Left cardiac atrium (tissue), 4 donors: ENCODE measurements at regions not wholly inside any gene's neighbourhood (a gene's known extent, or its start where the extent isn't known, plus 50 kb on each side); places are given as distances from the start of the nearest gene placed in this dataset.

Experiments
- ATAC-seq, 2 donors: fragments of 200-7000 bp; cut with Tn5 transposase; one replicate each; pipeline ENCODE4 v1.9.1; 2020; ENCODE audit warnings: mild to moderate bottlenecking in 2 of 2, moderate library complexity in 2 of 2
- DNase-seq: peaks from one replicate; pipeline ENCODE4 v3.0.0-alpha.2; 2020
- intact Hi-C, 2 donors: fragments of 100-400 bp; cut with DNase I; formaldehyde crosslinking; loops; one replicate each; pipeline versions ENCODE4 v1.14.1 to v1.15.1; 2022 to 2023
- donor health status: DM: no; HTN: yes; CAD: no.
- donor health status: DM: no; HTN: yes; CAD: no; lungs with severe emphysema.
- donor health status: DM: yes; HTN: yes; CAD: no.
- donor health status: Dilated cardiomyopathy.

GRCh38 chrX:39903343-39903742 is 194.4 kb downstream of the BCOR start:
- intact Hi-C loops = loop anchor here in 1 of 2 donors (10.0 kb wide), 1 partner anchor 79 kb away; no protein-coding TSS in a partner anchor

DNA sequence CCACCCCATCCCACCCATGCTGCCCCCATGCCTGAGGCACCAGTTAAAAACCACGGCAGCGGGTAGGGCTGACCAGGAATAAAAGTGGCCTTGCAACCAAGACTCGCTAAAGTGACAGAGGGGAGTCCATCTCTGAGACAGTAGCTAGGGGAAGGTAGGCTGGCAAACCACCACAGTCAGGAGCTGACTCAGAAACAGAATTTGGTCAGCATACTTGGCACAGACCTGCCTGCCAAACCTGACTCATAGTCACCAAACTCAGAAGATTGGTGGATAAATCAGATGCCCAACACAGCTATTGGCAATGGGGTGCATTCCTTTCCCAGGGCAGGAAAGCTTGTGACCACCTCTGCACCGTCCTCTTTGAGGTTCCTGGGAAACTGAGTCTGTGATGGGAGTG is 193.8 kb downstream of the BCOR start:
- DNase-seq (no peak), ATAC-seq (no peak)
- intact Hi-C loops = loop anchor here in 1 of 2 donors (10.0 kb wide), 1 partner anchor 79 kb away; no protein-coding TSS in a partner anchor

More at GRCh38 chrX:39903343-39903742, 194.4 kb downstream of the BCOR start:
- DNase-seq (no peak), ATAC-seq (no peak)

- DNase-seq (no peak), ATAC-seq (no peak)
- intact Hi-C loops = loop anchor here in 1 of 2 donors (10.0 kb wide), 1 partner anchor 80 kb away; no protein-coding TSS in a partner anchor
Measured at GRCh38 chrX:39904816-39905537, 192.8 kb downstream of the BCOR start.

DNA sequence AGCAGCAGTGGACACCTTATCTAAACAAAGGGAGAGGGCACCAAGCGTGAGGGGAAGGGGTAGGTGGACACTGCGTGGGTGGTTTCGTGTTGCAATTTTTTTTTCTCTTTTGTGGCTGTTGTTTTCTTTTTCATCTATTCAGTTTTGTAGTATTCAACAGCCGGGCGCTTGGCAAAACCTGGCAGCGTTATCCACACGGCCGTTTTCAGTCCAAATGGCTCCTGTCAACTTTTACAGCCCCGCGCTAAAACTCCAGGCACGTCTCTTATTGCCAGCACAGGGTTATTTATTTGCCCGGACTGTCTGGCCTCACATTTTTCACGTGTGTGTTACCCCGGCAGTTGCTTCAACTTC is 192.2 kb downstream of the BCOR start:
- intact Hi-C loops = loop anchor here in 1 of 2 donors (10.0 kb wide), 1 partner anchor 81 kb away; no protein-coding TSS in a partner anchor
- ATAC-seq (peak in 1 of 2 donors; percentile 15), DNase-seq (no peak)

DNA sequence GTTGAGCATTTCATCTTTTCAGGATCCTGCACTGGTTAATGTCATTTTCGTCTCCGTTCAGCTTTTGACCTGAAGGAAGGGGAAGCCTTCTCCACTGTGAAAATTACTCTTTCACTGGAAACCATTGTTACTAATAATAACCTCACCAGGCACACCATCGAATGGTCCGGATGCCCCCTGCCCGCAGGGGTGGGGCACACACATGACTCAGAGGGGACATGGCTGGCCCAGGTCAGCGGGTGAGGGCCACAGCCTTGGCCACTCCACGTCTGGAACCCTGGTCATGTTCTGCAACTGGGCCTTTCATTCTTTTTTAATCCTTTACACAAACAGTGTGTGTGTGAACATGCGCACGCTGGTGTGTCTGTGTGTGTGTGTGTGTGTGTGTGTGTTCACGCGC is 191.8 kb downstream of the BCOR start:
- no peak for ATAC-seq
- intact Hi-C loops = loop anchor here in 1 of 2 donors (10.0 kb wide), 1 partner anchor 81 kb away; no protein-coding TSS in a partner anchor
- no peak for DNase-seq

DNA sequence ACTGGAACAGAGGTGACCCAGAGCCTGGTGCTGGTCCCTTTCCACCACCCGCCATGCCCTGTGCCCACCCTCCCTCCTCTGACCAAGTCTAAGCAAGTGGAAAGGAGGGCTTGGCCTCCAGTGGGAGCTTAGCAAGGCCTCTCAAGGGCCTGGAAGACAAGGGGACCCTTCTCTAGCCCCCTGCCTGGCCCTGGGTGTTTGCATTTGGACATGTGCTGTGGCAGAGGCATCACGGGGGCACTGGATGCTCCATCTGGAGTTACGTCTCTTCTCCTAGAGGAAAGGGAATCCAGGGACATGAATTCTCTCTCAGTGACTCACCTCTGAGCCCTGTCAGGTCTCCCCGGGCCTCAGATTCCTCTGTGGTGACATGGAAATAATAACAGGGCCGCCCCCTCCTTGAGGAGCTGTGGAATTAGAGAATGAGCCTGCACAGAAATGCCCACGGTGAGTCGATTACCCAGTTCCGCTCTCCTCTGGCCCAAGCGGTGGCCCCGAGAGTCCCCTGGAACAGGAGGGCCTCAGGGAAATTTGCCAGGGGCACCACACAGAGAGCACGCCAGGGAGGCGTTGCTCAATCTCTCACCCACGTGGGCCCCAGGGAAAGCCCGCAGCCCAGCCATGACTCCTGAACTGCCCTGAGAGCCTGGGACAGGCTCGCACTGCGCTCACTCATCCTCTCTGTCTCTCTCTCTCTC is 189.6 kb downstream of the BCOR start:
- DNase-seq (peak; percentile 58), ATAC-seq (peak; percentile 77 to 89)
- intact Hi-C loops = loop anchor here in 1 of 2 donors (10.0 kb wide), 1 partner anchor 83 kb away; no protein-coding TSS in a partner anchor

DNA sequence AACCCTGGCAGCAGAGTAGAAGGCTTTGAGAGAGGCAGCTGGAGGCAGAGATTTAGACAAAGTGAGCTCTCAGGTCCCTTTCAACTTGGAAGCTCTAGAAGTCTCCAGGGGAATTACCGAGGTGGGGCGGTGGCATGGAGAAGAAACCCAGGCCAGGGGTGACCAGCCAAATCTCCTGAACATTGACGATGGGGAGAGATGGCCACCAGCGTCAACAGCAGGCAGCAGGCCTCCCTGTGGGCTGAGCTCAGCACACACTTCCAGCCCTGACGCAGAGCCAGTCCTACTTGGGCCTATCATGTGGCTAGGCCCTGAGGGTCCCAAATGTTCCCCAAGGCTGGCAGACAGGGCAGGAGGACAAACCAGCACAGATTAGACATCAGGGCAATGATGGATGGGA is 187.8 kb downstream of the BCOR start:
- DNase-seq (no peak), ATAC-seq (no peak)
- intact Hi-C loops = loop anchor here in 1 of 2 donors (10.0 kb wide), 1 partner anchor 85 kb away; no protein-coding TSS in a partner anchor

GRCh38 chrX:39910651-39911050 is 187.1 kb downstream of the BCOR start:
- ATAC-seq (no peak), DNase-seq (no peak)
- intact Hi-C loops = no loop called here

DNA sequence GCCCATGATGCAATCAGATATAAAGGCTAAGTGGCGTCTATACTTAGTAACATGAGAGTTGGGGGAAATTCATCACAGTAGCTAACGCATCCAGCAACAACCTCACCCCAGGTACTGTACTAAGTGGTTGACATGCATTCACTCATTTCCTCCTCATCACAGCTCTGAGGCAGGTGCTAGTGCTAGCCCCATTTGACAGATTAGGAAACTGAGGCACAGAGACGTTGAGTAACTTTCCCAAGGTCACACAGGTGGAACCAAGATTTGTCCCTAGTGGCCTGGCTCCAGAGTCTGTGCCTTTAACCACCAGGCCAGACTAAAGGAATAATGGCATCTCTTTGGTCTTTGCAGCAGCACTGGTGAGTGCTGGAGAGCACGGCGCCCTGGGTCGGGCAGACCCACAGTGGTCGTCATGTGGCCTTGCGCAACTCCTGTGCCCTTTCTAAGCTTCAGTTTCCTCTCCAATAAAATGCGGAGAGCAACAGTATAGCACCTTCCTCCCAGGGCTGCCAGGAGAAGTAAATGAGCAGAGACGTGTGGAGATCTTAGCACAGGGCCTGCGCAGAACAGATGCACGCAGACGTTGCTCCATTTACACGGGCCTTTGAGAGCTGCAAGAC is 186.4 kb downstream of the BCOR start:
- no peak for DNase-seq

DNA sequence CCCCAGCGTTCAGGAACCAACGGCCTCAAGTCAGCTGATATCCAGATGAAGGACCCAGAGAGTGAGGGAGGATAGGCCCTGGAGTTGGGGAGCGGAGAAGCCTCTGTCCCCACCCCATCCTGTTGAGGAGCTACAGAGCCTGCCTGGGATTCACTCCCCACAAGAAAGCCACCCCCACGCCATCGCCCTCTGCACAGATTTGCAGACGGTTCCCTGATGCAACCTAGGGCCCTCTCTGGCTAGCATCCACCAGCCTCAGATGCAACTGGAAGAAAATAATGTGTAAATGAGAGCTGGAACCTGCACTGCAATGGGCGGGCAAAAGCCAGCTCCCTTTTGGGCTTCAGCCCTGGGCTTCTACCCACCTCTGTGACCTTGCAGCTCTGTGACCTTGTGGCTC is 185.6 kb downstream of the BCOR start:
- DNase-seq (no peak), ATAC-seq (no peak)
- intact Hi-C loops = no loop called here

More for the DNA sequence above, 186.4 kb downstream of the BCOR start:
- ATAC-seq = no peak
- intact Hi-C loops = no loop called here

GRCh38 chrX:39915081-39915480 is 182.7 kb downstream of the BCOR start:
- ATAC-seq = no peak
- intact Hi-C loops = no loop called here
- no peak for DNase-seq

GRCh38 chrX:39915596-39915995 is 182.2 kb downstream of the BCOR start:
- ATAC-seq (no peak), DNase-seq (no peak)
- intact Hi-C loops = no loop called here

DNA sequence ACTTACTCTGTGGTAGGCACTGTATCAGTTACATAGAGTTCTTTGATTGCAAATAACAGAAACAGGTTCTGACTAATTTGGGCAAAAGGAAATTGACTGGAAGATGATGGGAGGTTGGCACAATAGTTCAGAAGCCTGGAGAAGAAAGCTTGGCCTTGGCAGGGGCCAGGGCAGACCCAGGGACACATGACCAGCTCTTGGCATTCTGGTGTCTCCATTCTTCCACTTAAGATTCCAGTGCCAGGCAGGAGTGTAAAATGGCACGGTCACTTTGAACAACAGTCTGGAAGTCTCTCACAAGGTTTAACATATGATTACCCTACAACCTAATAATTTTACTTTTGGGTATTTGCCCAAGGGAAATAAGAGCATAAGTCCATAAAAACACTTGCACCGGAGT is 175.9 kb downstream of the BCOR start:
- intact Hi-C loops = no loop called here
- ATAC-seq = peak in 1 of 2 donors; percentile 60
- no peak for DNase-seq

GRCh38 chrX:39922488-39922887 is 175.3 kb downstream of the BCOR start:
- ATAC-seq (no peak), DNase-seq (no peak)
- intact Hi-C loops = no loop called here

- intact Hi-C loops = no loop called here
- no peak for DNase-seq
- ATAC-seq = no peak
Measured at GRCh38 chrX:39922926-39923325, 174.8 kb downstream of the BCOR start.

DNA sequence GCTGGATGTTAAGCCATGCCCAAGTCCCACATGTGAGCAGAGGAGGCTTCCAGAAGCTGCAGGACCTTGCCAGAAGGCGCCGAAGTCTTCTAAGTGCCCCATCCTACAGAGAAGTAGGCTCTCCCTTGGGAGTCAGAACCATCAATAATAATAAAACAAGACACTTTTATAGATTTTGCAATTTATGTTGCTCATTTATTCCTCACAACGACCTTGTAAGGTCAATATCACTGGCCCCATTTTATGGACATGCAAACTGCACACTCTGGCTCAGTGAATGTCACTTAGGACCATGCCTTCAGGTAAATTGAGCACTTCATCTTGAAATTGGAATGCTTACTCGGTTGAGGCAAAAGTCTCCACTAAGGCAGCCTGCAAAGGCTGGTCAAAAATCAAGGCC is 170.4 kb downstream of the BCOR start:
- intact Hi-C loops = no loop called here

DNA sequence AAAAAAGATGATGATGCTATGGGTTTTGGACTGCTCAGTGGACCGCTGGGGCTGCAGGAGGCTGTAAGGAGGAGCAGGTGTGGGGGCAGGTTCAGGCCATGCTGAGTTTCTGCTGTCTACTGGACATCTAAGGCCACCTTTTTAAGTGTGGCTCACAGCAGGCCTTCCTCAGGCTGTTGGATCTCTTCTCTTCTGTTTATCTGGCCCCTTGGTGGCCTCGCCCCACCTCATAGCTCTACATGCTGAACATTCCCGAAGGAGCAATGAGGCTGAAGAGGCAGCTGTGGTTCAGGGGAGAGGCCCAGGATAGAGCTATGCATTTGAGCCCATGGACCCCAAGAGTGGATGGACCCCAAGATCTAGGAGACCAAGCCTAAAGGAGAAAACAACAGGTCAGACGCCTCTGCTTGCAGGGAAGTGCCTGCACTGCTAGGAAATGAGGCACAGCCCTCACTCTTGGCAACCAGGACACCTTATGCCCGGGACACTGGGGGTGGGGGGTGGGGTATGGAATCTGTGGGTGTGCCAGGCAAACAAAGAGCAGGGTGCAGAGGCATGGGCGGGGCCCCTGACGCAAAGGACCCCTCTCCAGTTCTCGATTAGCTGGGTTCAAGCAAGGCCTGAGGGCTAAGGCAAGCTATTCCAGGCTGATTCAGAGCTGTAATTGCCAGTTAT is 168.9 kb downstream of the BCOR start:
- intact Hi-C loops = no loop called here
- DNase-seq (no peak), ATAC-seq (no peak)

More for the DNA sequence above, 170.4 kb downstream of the BCOR start:
- ATAC-seq (no peak), DNase-seq (no peak)

DNA sequence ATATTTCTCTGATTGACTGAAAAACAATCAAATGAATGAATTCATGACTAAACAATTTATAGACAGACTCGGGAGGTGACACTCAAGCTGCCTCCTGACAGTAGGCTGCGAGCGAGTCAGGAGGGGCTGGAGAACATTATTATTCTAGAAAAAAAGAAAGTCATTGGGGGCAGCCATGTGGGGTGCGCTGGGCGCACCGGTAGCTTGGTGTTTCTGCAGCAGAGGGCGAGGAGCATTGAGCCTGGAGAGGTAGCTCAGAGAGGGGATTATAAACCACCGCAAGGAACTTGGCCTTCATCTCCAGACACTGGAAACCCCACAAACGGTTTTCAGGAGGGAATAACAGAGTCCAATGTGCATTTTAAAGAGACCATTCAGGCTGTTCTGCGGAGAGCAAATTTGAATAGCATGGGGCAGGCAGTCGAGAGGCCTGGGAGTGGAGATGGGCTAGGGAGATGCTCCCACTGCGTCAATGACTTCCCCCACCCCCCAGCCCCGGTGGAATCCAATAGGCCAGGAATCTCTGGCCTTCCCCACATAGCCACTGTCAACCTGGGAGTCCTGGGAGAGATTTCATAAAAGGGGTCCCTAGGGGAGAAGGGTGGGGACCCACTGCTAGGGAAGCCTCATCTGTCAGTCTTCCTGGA is 168.3 kb downstream of the BCOR start:
- intact Hi-C loops = no loop called here
- DNase-seq (no peak), ATAC-seq (no peak)
